Stomach (tissue), 4 donors: ENCODE measurements at regions not wholly inside any gene's neighbourhood (a gene's known extent, or its start where the extent isn't known, plus 50 kb on each side); places are given as distances from the start of the nearest gene placed in this dataset.

Source experiments
- EP300 ChIP-seq: sonication (generic); formaldehyde crosslinking; IDR thresholded peaks from one replicate; pipeline ENCODE4 v1.6.1; 2017; ENCODE audit warnings: antibody characterized with exemption
- POLR2A ChIP-seq, 4 donors: fragments of 450-650 bp; IDR thresholded peaks; one replicate each; pipeline ENCODE4 v1.6.1; 2016; ENCODE audit warnings: antibody characterized with exemption in 4 of 4, control low read depth in 2 of 4, mild to moderate bottlenecking in 1 of 4, moderate library complexity in 1 of 4
- TF ChIP-seq, protein P1 (sequence below), 7 experiments: fragments of 450-650 bp in 4 of 7; fragments of 200-600 bp in 3 of 7; sonication (generic) in 3 of 7; IDR thresholded peaks; one replicate each; pipeline ENCODE4 v1.5.1; 2016 to 2019; ENCODE audit warnings: antibody characterized with exemption in 7 of 7, control low read depth in 2 of 7, mild to moderate bottlenecking in 1 of 7

DNA sequence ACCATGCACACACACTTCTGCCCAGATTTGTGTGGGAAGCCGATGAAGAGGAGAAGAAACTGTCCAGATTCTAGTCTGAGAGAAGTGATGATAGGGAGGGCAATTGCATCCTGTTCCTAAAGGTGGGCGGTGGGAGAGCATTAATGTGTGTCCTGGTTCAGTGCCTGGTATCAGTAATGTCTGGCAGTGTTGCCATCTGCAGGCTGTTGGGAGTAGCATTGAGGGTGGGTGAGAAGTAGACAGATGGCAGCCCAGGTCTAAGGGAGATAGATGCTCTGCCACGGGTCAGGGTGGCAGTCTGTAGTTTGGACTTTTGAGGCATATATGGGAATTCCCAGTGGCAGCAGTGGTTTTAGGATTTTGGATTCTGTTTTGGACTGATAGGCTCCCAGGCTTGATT, 156.4 kb downstream of the ETNK1 start:
- TF ChIP-seq, protein P1, sequence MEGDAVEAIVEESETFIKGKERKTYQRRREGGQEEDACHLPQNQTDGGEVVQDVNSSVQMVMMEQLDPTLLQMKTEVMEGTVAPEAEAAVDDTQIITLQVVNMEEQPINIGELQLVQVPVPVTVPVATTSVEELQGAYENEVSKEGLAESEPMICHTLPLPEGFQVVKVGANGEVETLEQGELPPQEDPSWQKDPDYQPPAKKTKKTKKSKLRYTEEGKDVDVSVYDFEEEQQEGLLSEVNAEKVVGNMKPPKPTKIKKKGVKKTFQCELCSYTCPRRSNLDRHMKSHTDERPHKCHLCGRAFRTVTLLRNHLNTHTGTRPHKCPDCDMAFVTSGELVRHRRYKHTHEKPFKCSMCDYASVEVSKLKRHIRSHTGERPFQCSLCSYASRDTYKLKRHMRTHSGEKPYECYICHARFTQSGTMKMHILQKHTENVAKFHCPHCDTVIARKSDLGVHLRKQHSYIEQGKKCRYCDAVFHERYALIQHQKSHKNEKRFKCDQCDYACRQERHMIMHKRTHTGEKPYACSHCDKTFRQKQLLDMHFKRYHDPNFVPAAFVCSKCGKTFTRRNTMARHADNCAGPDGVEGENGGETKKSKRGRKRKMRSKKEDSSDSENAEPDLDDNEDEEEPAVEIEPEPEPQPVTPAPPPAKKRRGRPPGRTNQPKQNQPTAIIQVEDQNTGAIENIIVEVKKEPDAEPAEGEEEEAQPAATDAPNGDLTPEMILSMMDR (IDR thresholded peaks at IDR 0.05), result no peak
- TF ChIP-seq EP300 (no peak), POLR2A (IDR thresholded peaks at IDR 0.05) (no peak)
